Ishikawa (cell line): ENCODE measurements at regions not wholly inside any gene's neighbourhood (a gene's known extent, or its start where the extent isn't known, plus 50 kb on each side); places are given as distances from the start of the nearest gene placed in this dataset.

ENCODE experiments used
- EP300 ChIP-seq: IDR thresholded peaks from 2 replicates; pipeline ENCODE4 v1.6.1; 2012; ENCODE audit warnings: borderline replicate concordance
- REST ChIP-seq: IDR thresholded peaks from 2 replicates; pipeline ENCODE4 v1.6.1; 2012; ENCODE audit warnings: low read depth, mild to moderate bottlenecking
- USF1 ChIP-seq: IDR thresholded peaks from 2 replicates; pipeline ENCODE4 v1.6.1; 2012
- ZBTB7A ChIP-seq: IDR thresholded peaks from 2 replicates; pipeline ENCODE4 v1.6.1; 2012; ENCODE audit warnings: low read depth

- no peak for TF ChIP-seq REST
- TF ChIP-seq EP300, result no peak
- no peak for TF ChIP-seq USF1
- no peak for TF ChIP-seq ZBTB7A
Measured at GRCh38 chr2:61597300-61598289, 59.4 kb upstream of the XPO1 start.
